ENCODE measurements at regions not wholly inside any gene's neighbourhood (a gene's known extent, or its start where the extent isn't known, plus 50 kb on each side); places are given as distances from the start of the nearest gene placed in this dataset.

DNA sequence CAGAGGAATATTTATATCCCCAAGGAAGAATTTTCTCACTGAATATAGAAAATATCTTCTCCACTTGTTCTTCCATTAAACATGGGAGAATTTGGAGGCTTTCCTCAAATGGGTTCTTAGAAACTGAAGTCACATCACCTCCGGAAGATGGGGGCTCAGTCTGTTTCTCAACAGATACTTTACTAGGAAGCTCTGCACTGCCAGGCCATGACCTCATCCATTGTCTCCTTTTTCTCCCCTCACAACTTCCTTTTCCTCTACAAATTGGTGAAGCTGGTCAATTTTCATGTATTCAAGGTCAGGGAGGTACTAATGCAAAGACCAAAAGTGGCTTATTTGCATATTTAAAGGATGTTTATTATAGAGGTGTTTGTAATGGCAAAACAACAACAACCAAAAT lies 173.1 kb downstream of the RNF152 start:
- CTCF ChIA-PET, result no interaction called here
- H3K27me3 Mint-ChIP-seq (ENCODE audit: low read depth), result peaks cover 11% of the 10 kb centered on the region
- no peaks in the 10 kb centered on the region for H3K9me3 Mint-ChIP-seq
- no peaks in the 10 kb centered on the region for H3K36me3 Mint-ChIP-seq (ENCODE audit: low read depth)
- H3K27ac Mint-ChIP-seq, result no peak overlapping the region
- DNase-seq, result no peak
- no peak overlapping the region for H3K4me3 Mint-ChIP-seq
- intact Hi-C loops (cut with micrococcal nuclease), result no loop called here
- no peaks in the 10 kb centered on the region for H3K4me1 Mint-ChIP-seq (ENCODE audit: low read depth)

GRCh38 chr18:61718944-61719343 lies 173.9 kb downstream of the RNF152 start:
- intact Hi-C loops (cut with micrococcal nuclease), result no loop called here

DNA sequence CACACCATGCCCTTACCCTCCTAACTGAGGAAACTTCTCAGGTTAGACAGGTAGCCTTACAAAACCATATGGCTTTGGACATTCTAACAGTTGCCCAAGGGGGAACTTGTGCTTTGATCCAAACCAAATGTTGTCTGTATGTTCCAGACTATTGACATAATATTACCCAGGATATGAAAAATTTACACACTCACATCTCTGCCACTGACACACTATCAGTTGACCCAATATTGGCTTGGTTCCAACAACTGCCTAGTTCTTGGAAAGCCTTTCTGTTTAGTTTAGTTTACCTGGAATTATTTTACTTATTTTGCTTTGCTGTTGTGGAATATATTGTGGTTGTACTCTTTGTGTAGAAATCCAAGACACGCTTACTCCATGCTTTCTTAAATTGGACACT lies 178.4 kb downstream of the RNF152 start:
- H3K36me3 Mint-ChIP-seq (ENCODE audit: low read depth), result no peaks in the 10 kb centered on the region
- no peak overlapping the region for H3K4me3 Mint-ChIP-seq
- H3K9me3 Mint-ChIP-seq, result no peaks in the 10 kb centered on the region
- no peaks in the 10 kb centered on the region for H3K4me1 Mint-ChIP-seq (ENCODE audit: low read depth)
- H3K27ac Mint-ChIP-seq, result no peak overlapping the region
- H3K27me3 Mint-ChIP-seq (ENCODE audit: low read depth), result peaks cover 2% of the 10 kb centered on the region
- CTCF ChIA-PET, result no interaction called here
- no peak for DNase-seq
- intact Hi-C loops (cut with micrococcal nuclease), result no loop called here

More at GRCh38 chr18:61718944-61719343, 173.9 kb downstream of the RNF152 start:
- H3K4me3 Mint-ChIP-seq, result no peak overlapping the region
- CTCF ChIA-PET, result no interaction called here
- H3K4me1 Mint-ChIP-seq (ENCODE audit: low read depth), result no peaks in the 10 kb centered on the region
- no peak for DNase-seq
- H3K9me3 Mint-ChIP-seq, result no peaks in the 10 kb centered on the region
- H3K27me3 Mint-ChIP-seq (ENCODE audit: low read depth), result peaks cover 11% of the 10 kb centered on the region
- H3K36me3 Mint-ChIP-seq (ENCODE audit: low read depth), result no peaks in the 10 kb centered on the region
- no peak overlapping the region for H3K27ac Mint-ChIP-seq

DNA sequence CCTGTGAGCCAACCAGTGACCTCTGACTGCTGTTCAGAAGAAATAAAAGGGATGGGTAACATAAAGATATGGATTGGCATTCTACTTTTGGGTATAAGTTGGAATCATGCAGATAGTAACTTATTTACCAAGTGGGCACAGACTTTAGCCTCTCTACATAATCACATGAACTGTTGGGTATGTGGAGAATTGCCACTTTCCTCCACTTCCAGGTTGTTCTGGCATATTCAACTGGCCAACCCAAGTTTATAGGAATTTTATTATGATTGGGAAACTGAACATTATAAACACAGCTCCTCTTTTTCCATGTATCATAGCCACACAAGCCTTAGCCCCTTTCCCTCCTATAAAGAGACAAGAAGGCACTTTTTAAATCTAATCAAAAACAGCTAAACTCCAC lies 179.3 kb downstream of the RNF152 start:
- Mint-ChIP-seq H3K27me3 (ENCODE audit: low read depth) (no peaks in the 10 kb centered on the region), H3K4me1 (ENCODE audit: low read depth) (no peaks in the 10 kb centered on the region)
- CTCF ChIA-PET, result interaction anchor here (0.7 kb wide), 1 partner anchor 545 kb away, joined by 3 read pairs; no protein-coding TSS in a partner anchor

DNA sequence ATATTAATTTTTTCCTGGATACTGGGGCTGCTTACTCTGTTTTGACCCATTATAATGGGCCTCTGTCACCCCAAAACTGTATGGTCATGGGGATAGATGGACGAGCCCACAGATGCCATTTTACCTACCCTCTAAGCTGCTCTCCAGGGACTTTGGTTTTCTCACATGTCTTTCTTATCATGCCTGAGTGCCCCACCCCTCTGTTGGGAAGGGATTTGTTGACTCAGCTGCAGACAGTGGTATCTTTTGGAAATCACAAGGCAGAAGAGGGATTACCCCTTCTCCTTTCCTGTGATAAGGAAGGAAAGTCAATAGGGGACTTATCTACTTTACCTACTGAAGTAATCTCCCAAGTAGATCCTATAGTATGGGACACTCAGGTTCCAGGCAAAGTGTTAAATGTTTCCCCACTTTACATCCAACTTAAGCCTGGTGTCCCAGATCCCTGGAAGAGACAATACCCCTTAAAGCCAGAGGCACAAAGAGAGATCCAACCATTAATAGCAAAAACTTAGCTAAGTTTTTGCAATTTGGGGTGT lies 182.7 kb downstream of the RNF152 start:
- Mint-ChIP-seq H3K27ac (no peak overlapping the region), H3K9me3 (no peaks in the 10 kb centered on the region), H3K36me3 (ENCODE audit: low read depth) (no peaks in the 10 kb centered on the region), H3K4me3 (no peak overlapping the region), H3K27me3 (ENCODE audit: low read depth) (peaks cover 3% of the 10 kb centered on the region), H3K4me1 (ENCODE audit: low read depth) (no peaks in the 10 kb centered on the region)
- no peak for DNase-seq
- intact Hi-C loops (cut with micrococcal nuclease), result no loop called here
- CTCF ChIA-PET, result no interaction called here

More for the DNA sequence above, 179.3 kb downstream of the RNF152 start:
- no peak for DNase-seq
- Mint-ChIP-seq H3K9me3 (no peaks in the 10 kb centered on the region), H3K27ac (no peak overlapping the region), H3K36me3 (ENCODE audit: low read depth) (no peaks in the 10 kb centered on the region), H3K4me3 (no peak overlapping the region)
- intact Hi-C loops (cut with micrococcal nuclease), result no loop called here

- Mint-ChIP-seq H3K27me3 (ENCODE audit: low read depth) (peaks cover 7% of the 10 kb centered on the region), H3K4me3 (no peak overlapping the region), H3K9me3 (no peaks in the 10 kb centered on the region), H3K36me3 (ENCODE audit: low read depth) (no peaks in the 10 kb centered on the region), H3K27ac (no peak overlapping the region), H3K4me1 (ENCODE audit: low read depth) (no peaks in the 10 kb centered on the region)
- intact Hi-C loops (cut with micrococcal nuclease), result no loop called here
- CTCF ChIA-PET, result no interaction called here
- no peak for DNase-seq
These were observed 186.4 kb downstream of the RNF152 start for GRCh38 chr18:61706276-61706915.

GRCh38 chr18:61703508-61703907 lies 189.3 kb downstream of the RNF152 start:
- Mint-ChIP-seq H3K9me3 (no peaks in the 10 kb centered on the region), H3K4me1 (ENCODE audit: low read depth) (no peaks in the 10 kb centered on the region), H3K36me3 (ENCODE audit: low read depth) (no peaks in the 10 kb centered on the region), H3K27ac (no peak overlapping the region), H3K27me3 (ENCODE audit: low read depth) (peaks cover 8% of the 10 kb centered on the region), H3K4me3 (no peak overlapping the region)
- intact Hi-C loops (cut with micrococcal nuclease), result no loop called here
- CTCF ChIA-PET, result no interaction called here
- DNase-seq, result no peak

DNA sequence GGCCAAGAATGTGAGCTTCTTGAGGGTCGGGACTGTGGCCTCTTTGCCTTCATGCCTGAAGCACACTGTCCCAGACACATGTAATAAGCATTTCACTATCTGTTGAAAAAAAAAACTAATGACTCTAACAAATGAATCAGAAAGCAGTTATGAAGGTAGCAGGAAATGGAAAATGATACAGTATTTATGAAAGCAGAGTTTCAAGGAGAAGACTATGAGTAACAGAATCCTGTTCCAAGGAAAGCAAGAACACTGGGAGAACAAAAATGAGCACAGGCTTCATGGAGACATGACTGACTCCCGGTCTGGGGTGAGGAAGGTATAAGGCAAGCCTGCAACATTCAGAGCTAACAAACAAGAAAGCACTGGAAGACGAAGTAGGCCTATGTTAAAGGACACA lies 190.8 kb downstream of the RNF152 start:
- H3K36me3 Mint-ChIP-seq (ENCODE audit: low read depth), result no peaks in the 10 kb centered on the region
- CTCF ChIA-PET, result no interaction called here

GRCh38 chr18:61699397-61700110 lies 193.3 kb downstream of the RNF152 start:
- Mint-ChIP-seq H3K4me3 (no peak overlapping the region), H3K36me3 (ENCODE audit: low read depth) (no peaks in the 10 kb centered on the region), H3K4me1 (ENCODE audit: low read depth) (no peaks in the 10 kb centered on the region), H3K27me3 (ENCODE audit: low read depth) (peaks cover 5% of the 10 kb centered on the region), H3K27ac (no peak overlapping the region), H3K9me3 (no peaks in the 10 kb centered on the region)
- CTCF ChIA-PET, result no interaction called here
- no peak for DNase-seq
- intact Hi-C loops (cut with micrococcal nuclease), result no loop called here

More for the DNA sequence above, 190.8 kb downstream of the RNF152 start:
- Mint-ChIP-seq H3K27me3 (ENCODE audit: low read depth) (peaks cover 8% of the 10 kb centered on the region), H3K4me1 (ENCODE audit: low read depth) (no peaks in the 10 kb centered on the region), H3K9me3 (no peaks in the 10 kb centered on the region), H3K4me3 (no peak overlapping the region), H3K27ac (no peak overlapping the region)
- DNase-seq, result no peak
- intact Hi-C loops (cut with micrococcal nuclease), result no loop called here

DNA sequence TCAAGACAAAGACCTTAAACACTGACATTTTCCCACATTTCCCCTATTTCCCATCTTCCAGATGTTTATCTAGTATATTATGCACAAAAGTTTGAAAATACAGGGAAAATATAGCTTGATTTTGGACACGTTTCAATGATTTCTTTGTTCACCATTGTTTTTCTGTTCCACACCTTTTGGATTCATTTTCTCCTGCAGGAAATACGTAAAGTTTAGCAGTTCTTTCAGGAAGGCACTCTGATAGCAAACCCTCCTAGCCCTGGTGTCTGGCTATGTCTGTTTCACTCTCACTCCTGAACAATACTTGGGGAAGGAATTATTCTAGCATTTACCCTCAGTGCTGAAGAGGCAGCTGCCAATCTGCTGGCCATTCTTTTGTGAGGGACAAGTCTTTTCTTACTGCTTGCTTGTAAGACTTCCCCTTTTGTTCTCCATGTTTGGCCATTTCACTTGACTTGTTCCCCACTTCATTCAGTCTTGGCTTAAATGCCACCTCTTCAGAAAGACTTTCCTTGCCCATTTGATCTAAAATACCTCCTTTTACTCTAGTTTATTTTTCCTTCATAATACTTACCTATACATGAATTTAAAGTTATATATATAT lies 195.4 kb downstream of the RNF152 start:
- no peaks in the 10 kb centered on the region for H3K36me3 Mint-ChIP-seq (ENCODE audit: low read depth)
- H3K27ac Mint-ChIP-seq, result no peak overlapping the region
- H3K27me3 Mint-ChIP-seq (ENCODE audit: low read depth), result peaks cover 5% of the 10 kb centered on the region
- no peak overlapping the region for H3K4me3 Mint-ChIP-seq
- CTCF ChIA-PET, result no interaction called here
- no peak for DNase-seq
- H3K4me1 Mint-ChIP-seq (ENCODE audit: low read depth), result no peaks in the 10 kb centered on the region
- no peaks in the 10 kb centered on the region for H3K9me3 Mint-ChIP-seq
- intact Hi-C loops (cut with micrococcal nuclease), result no loop called here

DNA sequence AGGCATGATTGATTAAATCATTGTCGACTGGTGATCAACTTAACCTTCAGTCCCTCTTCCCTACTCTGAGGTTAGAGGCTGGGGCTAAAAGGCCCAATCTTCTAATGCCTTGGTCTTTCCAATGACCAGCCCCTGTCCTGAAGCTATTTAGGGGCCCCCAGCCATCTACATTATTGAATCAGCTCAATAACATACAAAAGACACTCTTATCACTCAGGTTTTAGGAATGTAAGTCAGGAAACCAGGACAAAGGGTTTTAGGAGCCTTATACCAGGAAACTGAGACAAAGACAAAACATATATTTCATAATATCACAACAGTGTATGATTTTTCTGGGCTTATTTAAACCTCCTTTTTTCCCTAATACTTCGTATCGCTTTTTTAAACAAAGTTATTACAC lies 198.6 kb downstream of the RNF152 start:
- no peaks in the 10 kb centered on the region for H3K9me3 Mint-ChIP-seq
- no peak overlapping the region for H3K4me3 Mint-ChIP-seq
- H3K27me3 Mint-ChIP-seq (ENCODE audit: low read depth), result no peaks in the 10 kb centered on the region
- CTCF ChIA-PET, result no interaction called here
- no peak overlapping the region for H3K27ac Mint-ChIP-seq
- H3K36me3 Mint-ChIP-seq (ENCODE audit: low read depth), result no peaks in the 10 kb centered on the region
- no peaks in the 10 kb centered on the region for H3K4me1 Mint-ChIP-seq (ENCODE audit: low read depth)
- DNase-seq, result no peak
- intact Hi-C loops (cut with micrococcal nuclease), result no loop called here

- no peaks in the 10 kb centered on the region for H3K36me3 Mint-ChIP-seq (ENCODE audit: low read depth)
- no peaks in the 10 kb centered on the region for H3K9me3 Mint-ChIP-seq
- CTCF ChIA-PET, result interaction anchor here (0.9 kb wide), 1 partner anchor 108 kb away, joined by 3 read pairs; no protein-coding TSS in a partner anchor
- no peak overlapping the region for H3K4me3 Mint-ChIP-seq
- no peaks in the 10 kb centered on the region for H3K27me3 Mint-ChIP-seq (ENCODE audit: low read depth)
- no peak overlapping the region for H3K27ac Mint-ChIP-seq
- DNase-seq, result no peak
- H3K4me1 Mint-ChIP-seq (ENCODE audit: low read depth), result no peaks in the 10 kb centered on the region
- intact Hi-C loops (cut with micrococcal nuclease), result no loop called here
These were observed 202.2 kb downstream of the RNF152 start for GRCh38 chr18:61690418-61691138.

Measured in activated naive CD4-positive, alpha-beta T cell treated with anti-CD3 and anti-CD28 coated beads for 36 hours (primary cell).